Body of pancreas (tissue), 4 donors: ENCODE measurements at regions not wholly inside any gene's neighbourhood (a gene's known extent, or its start where the extent isn't known, plus 50 kb on each side); places are given as distances from the start of the nearest gene placed in this dataset.

Experiments
- ATAC-seq: fragments of 150-250 bp; one replicate; pipeline ENCODE4 v1.9.1; 2016
- DNase-seq, 4 donors: peaks; one replicate each; pipeline ENCODE4 v3.0.0-alpha.2; 2019
- H3K27ac ChIP-seq, 4 donors: fragments of 200-600 bp; sonication (generic); 1 replicate in 3 of 4; 2 replicates in 1 of 4; pipeline versions ENCODE4 v1.5.1 to v1.6.1; 2016 to 2019; ENCODE audit warnings: mild to moderate bottlenecking in 1 of 4, mixed read lengths in 1 of 4, moderate library complexity in 1 of 4
- H3K27me3 ChIP-seq, 2 donors: fragments of 200-600 bp; sonication (generic); one replicate each; pipeline ENCODE4 v1.6.0; 2016; ENCODE audit warnings: mild to moderate bottlenecking in 1 of 2
- H3K36me3 ChIP-seq, 2 donors: fragments of 200-600 bp; sonication (generic); replicated peaks in 1 of 2; 2 replicates each; pipeline ENCODE4 v1.5.1; 2016; ENCODE audit warnings: low read depth in 2 of 2; ENCODE audit not compliant: insufficient read depth in 1 of 2
- H3K4me1 ChIP-seq: fragments of 200-600 bp; sonication (generic); one replicate; pipeline ENCODE4 v1.6.0; 2016
- H3K4me3 ChIP-seq, 2 donors: fragments of 200-600 bp; sonication (generic); 1 replicate in 1 of 2; 2 replicates in 1 of 2; pipeline ENCODE4 v1.5.1; 2016 to 2019
- H3K9me3 ChIP-seq, 3 donors: fragments of 200-600 bp; sonication (generic); 1 replicate in 2 of 3; 2 replicates in 1 of 3; pipeline ENCODE4 v1.5.1; 2016
- CTCF ChIP-seq, 7 experiments: fragments of 450-650 bp in 4 of 7; fragments of 200-600 bp in 3 of 7; sonication (generic) in 3 of 7; IDR thresholded peaks; one replicate each; pipeline ENCODE4 v1.5.1; 2016 to 2019; ENCODE audit warnings: antibody characterized with exemption in 7 of 7
- POLR2A ChIP-seq, 3 donors: fragments of 450-650 bp; IDR thresholded peaks; one replicate each; pipeline ENCODE4 v1.6.1; 2016; ENCODE audit warnings: antibody characterized with exemption in 3 of 3, mild to moderate bottlenecking in 2 of 3
- WGBS, 2 donors: methylation state at CpG; one replicate each; pipeline ENCODE4 v1.1.5; 2017; 5-methylcytosine and 5-hydroxymethylcytosine counted together
- intact Hi-C: fragments of 100-400 bp; cut with DNase I; formaldehyde crosslinking; loops from one replicate; pipeline ENCODE4 v1.15.1; 2023

- DNase-seq (no peak), ATAC-seq (no peak)
- Histone ChIP-seq H3K27me3 (peaks cover 0 to 4% of the 10 kb centered on the region in 2 donors), H3K27ac (no peak overlapping the region), H3K4me1 (no peaks in the 10 kb centered on the region), H3K36me3 (no peaks in the 10 kb centered on the region), H3K4me3 (no peak overlapping the region), H3K9me3 (no peaks in the 10 kb centered on the region)
- 73 to 74% methylated on average over 4 of the region's 4 CpGs for WGBS, 2 donors
- intact Hi-C loops, result no loop called here
- no peak for TF ChIP-seq CTCF (IDR thresholded peaks at IDR 0.05)
- TF ChIP-seq POLR2A (IDR thresholded peaks at IDR 0.05), result no peak
These were observed 208.7 kb upstream of the ZC3H12C start for GRCh38 chr11:109884501-109884900.

- peaks cover 0 to 4% of the 10 kb centered on the region in 2 donors for H3K27me3 ChIP-seq
- ATAC-seq (no peak), DNase-seq (no peak)
- H3K4me3 ChIP-seq, result no peak overlapping the region
- H3K27ac ChIP-seq, result no peak overlapping the region
- WGBS, 2 donors, result 38 to 44% methylated on average over 7 of the region's 7 CpGs
- H3K36me3 ChIP-seq, result no peaks in the 10 kb centered on the region
- no peaks in the 10 kb centered on the region for H3K9me3 ChIP-seq
- no peak for TF ChIP-seq CTCF (IDR thresholded peaks at IDR 0.05)
- intact Hi-C loops, result no loop called here
- H3K4me1 ChIP-seq, result no peaks in the 10 kb centered on the region
These were observed 208.2 kb upstream of the ZC3H12C start for GRCh38 chr11:109885006-109885405.

GRCh38 chr11:109892321-109892794 is 200.8 kb upstream of the ZC3H12C start:
- ATAC-seq, result no peak
- no peak for DNase-seq
- H3K27me3 ChIP-seq, result no peaks in the 10 kb centered on the region
- intact Hi-C loops, result no loop called here
- no peaks in the 10 kb centered on the region for H3K9me3 ChIP-seq
- 82 to 90% methylated on average over 4 of the region's 4 CpGs for WGBS, 2 donors
- TF ChIP-seq CTCF (IDR thresholded peaks at IDR 0.05) (no peak), POLR2A (IDR thresholded peaks at IDR 0.05) (no peak)
- no peak overlapping the region for H3K27ac ChIP-seq
- H3K36me3 ChIP-seq, result no peaks in the 10 kb centered on the region
- no peak overlapping the region for H3K4me3 ChIP-seq
- H3K4me1 ChIP-seq, result no peaks in the 10 kb centered on the region

GRCh38 chr11:109894242-109894641 is 198.9 kb upstream of the ZC3H12C start:
- H3K4me3 ChIP-seq, result no peak overlapping the region
- DNase-seq (no peak), ATAC-seq (no peak)
- H3K4me1 ChIP-seq, result no peaks in the 10 kb centered on the region
- no peak for TF ChIP-seq POLR2A (IDR thresholded peaks at IDR 0.05)
- no peak for TF ChIP-seq CTCF (IDR thresholded peaks at IDR 0.05)
- H3K36me3 ChIP-seq, result no peaks in the 10 kb centered on the region
- H3K27me3 ChIP-seq, result no peaks in the 10 kb centered on the region
- no peaks in the 10 kb centered on the region for H3K9me3 ChIP-seq
- 64 to 78% methylated on average over 1 of the region's 1 CpG for WGBS, 2 donors
- no peak overlapping the region for H3K27ac ChIP-seq
- intact Hi-C loops, result no loop called here

GRCh38 chr11:109898592-109898991 is 194.6 kb upstream of the ZC3H12C start:
- 48 to 66% methylated on average over 2 of the region's 2 CpGs for WGBS, 2 donors
- Histone ChIP-seq H3K9me3 (no peaks in the 10 kb centered on the region), H3K4me3 (no peak overlapping the region), H3K4me1 (no peaks in the 10 kb centered on the region), H3K36me3 (no peaks in the 10 kb centered on the region), H3K27ac (no peak overlapping the region), H3K27me3 (no peaks in the 10 kb centered on the region)
- TF ChIP-seq POLR2A (IDR thresholded peaks at IDR 0.05) (no peak), CTCF (IDR thresholded peaks at IDR 0.05) (no peak)
- ATAC-seq, result no peak
- intact Hi-C loops, result no loop called here
- no peak for DNase-seq
